ENCODE measurements at regions not wholly inside any gene's neighbourhood (a gene's known extent, or its start where the extent isn't known, plus 50 kb on each side); places are given as distances from the start of the nearest gene placed in this dataset.

DNA sequence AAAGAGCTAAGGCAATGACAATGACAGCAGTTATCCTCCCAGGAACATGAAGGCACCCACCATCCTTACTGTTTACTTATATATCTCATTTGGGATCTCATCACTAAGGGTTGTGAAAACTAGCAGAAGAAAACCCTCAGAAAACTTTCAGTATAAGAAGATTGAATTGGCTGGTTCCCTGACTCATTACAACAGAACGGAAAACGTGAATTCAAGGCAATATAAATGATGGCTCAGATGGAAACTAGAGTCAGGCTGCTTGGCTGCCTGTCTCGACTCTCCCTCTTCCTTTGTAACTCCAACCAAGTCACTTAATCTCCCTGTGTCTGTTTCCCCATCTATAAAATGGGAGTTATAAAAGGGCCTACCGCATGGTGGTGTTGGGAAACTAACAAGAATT is 387.1 kb upstream of the JARID2 start:
- DNase-seq (ENCODE audit: low read depth), result no peak
- no peak for TF ChIP-seq CTCF (IDR thresholded peaks at IDR 0.05; ENCODE audit: insufficient read depth, low read depth, low read length, missing control alignments)
- no peak overlapping the region for H3K4me3 ChIP-seq (ENCODE audit: low read length)

GRCh38 chr6:14860774-14861173 is 385.1 kb upstream of the JARID2 start:
- H3K4me3 ChIP-seq (ENCODE audit: low read length), result no peak overlapping the region
- TF ChIP-seq CTCF (IDR thresholded peaks at IDR 0.05; ENCODE audit: insufficient read depth, low read depth, low read length, missing control alignments), result no peak
- DNase-seq (ENCODE audit: low read depth), result no peak

- no peak for TF ChIP-seq CTCF (IDR thresholded peaks at IDR 0.05; ENCODE audit: insufficient read depth, low read depth, low read length, missing control alignments)
- H3K4me3 ChIP-seq (ENCODE audit: low read length), result no peak overlapping the region
- no peak for DNase-seq (ENCODE audit: low read depth)
Observed at GRCh38 chr6:14861491-14861943, 384.4 kb upstream of the JARID2 start.

GRCh38 chr6:14862845-14863244 is 383.0 kb upstream of the JARID2 start:
- no peak for DNase-seq (ENCODE audit: low read depth)
- TF ChIP-seq CTCF (IDR thresholded peaks at IDR 0.05; ENCODE audit: insufficient read depth, low read depth, low read length, missing control alignments), result no peak
- no peak overlapping the region for H3K4me3 ChIP-seq (ENCODE audit: low read length)

- DNase-seq (ENCODE audit: low read depth), result no peak
- TF ChIP-seq CTCF (IDR thresholded peaks at IDR 0.05; ENCODE audit: insufficient read depth, low read depth, low read length, missing control alignments), result no peak
- no peak overlapping the region for H3K4me3 ChIP-seq (ENCODE audit: low read length)
Observed at GRCh38 chr6:14863902-14864850, 381.7 kb upstream of the JARID2 start.

DNA sequence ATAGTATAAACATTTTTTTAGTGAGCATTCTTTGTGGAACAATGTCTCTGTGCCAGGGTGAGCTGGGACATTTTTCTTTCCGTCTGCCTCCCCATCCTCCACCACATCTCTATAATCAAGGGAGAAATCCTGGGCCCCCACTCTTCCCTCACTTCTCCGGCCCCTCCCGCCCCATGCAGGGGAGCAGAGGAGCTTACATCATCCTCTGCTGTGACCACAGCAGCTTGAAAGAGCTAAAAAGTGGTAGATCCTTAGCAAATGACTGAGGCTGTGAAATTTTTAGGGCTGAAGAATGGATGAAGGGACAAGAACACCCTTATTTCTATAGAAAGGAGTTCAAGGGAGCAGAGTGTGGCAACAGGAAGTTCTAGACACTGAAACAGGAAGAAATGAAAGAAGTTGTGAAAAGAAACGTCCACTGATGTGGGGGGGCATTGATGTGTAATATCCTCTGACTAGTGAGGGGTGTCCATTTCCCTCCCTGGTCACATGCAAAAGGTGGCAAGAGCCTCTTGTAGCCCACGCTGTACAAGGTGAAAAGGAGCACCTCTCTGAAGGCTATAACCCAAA is 380.3 kb upstream of the JARID2 start:
- no peak for DNase-seq (ENCODE audit: low read depth)
- no peak for TF ChIP-seq CTCF (IDR thresholded peaks at IDR 0.05; ENCODE audit: insufficient read depth, low read depth, low read length, missing control alignments)
- no peak overlapping the region for H3K4me3 ChIP-seq (ENCODE audit: low read length)
